ENCODE measurements at regions not wholly inside any gene's neighbourhood (a gene's known extent, or its start where the extent isn't known, plus 50 kb on each side); places are given as distances from the start of the nearest gene placed in this dataset.

- H3K4me3 ChIP-seq (ENCODE audit: low read length): no peak overlapping the region
- DNase-seq (ENCODE audit: low read depth): no peak
- TF ChIP-seq CTCF (conservative IDR thresholded peaks at IDR 0.05; ENCODE audit: low read length): no peak
These were observed 216.6 kb upstream of the CSF3R start for GRCh38 chr1:36699113-36699911.

- no peak overlapping the region for H3K4me3 ChIP-seq (ENCODE audit: low read length)
- DNase-seq (ENCODE audit: low read depth): no peak
- TF ChIP-seq CTCF (conservative IDR thresholded peaks at IDR 0.05; ENCODE audit: low read length): no peak
These were observed 215.3 kb upstream of the CSF3R start for GRCh38 chr1:36697836-36698605.

GRCh38 chr1:36696261-36696940 is 213.7 kb upstream of the CSF3R start:
- no peak overlapping the region for H3K4me3 ChIP-seq (ENCODE audit: low read length)
- no peak for DNase-seq (ENCODE audit: low read depth)
- TF ChIP-seq CTCF (conservative IDR thresholded peaks at IDR 0.05; ENCODE audit: low read length): no peak

- DNase-seq (ENCODE audit: low read depth): no peak
- H3K4me3 ChIP-seq (ENCODE audit: low read length): no peak overlapping the region
- no peak for TF ChIP-seq CTCF (conservative IDR thresholded peaks at IDR 0.05; ENCODE audit: low read length)
These were observed 210.9 kb upstream of the CSF3R start for GRCh38 chr1:36693603-36694002.

- DNase-seq (ENCODE audit: low read depth): no peak
- no peak for TF ChIP-seq CTCF (conservative IDR thresholded peaks at IDR 0.05; ENCODE audit: low read length)
- no peak overlapping the region for H3K4me3 ChIP-seq (ENCODE audit: low read length)
These were observed 210.4 kb upstream of the CSF3R start for GRCh38 chr1:36693161-36693525.

GRCh38 chr1:36692465-36693160 is 209.9 kb upstream of the CSF3R start:
- no peak overlapping the region for H3K4me3 ChIP-seq (ENCODE audit: low read length)
- no peak for TF ChIP-seq CTCF (conservative IDR thresholded peaks at IDR 0.05; ENCODE audit: low read length)
- DNase-seq (ENCODE audit: low read depth): no peak
